ENCODE measurements at regions not wholly inside any gene's neighbourhood (a gene's known extent, or its start where the extent isn't known, plus 50 kb on each side); places are given as distances from the start of the nearest gene placed in this dataset.
"Not testable (repeated sequence)": the region's sequence is repeated elsewhere in the genome, so short reads cannot be mapped to it uniquely, and the experiment has no call there.

DNA sequence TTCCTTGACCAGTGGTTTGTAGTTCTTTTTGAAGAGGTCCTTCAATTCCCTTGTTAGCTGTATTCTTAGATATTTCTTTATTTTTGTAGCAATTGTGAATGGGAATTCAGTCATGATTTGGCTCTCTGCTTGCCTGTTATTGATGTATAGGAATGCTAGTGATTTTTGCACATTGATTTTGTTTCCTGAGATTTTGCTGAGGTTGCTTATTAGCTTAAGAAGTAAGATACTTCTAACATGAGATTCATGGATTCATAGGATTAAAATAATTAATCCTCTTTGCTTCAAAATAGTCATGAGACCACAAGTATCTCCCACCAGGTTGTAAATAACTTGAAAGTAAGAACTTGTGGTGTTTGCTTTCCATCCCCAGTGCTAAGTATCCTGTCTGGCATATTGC lies 308.9 kb downstream of the DTHD1 start:
- no peak for DNase-seq (ENCODE audit: low read depth)

DNA sequence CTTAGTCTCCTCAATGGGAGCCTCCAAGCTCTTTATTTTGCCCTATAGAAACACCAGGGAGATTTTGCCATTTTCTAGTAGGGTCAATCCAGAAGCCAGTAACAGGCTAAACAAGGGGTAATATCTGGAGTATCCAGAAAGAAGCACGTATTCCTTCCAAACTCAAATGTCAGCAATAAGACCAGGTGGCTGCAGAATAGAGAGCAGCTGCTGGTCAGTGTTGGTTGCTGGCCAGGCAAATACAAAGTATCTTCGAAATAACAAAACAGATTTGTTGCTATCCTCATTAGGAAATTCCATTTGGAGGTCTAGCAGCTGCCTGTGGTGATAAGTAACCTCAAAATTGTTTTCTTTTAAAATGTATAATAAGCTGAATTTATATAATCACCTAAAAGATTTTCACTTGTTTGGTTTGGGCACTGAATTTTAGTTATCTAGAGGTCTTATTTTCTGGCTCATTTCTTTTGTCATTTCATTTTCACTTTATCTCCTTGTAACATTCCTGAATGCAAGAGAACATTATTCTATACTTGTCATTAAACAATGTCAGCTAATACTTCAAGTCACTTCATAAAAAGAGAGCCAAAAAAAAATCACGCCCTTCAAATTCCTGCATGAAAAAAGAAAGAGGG lies 320.6 kb downstream of the DTHD1 start:
- no peak for DNase-seq (ENCODE audit: low read depth)

GRCh38 chr4:36609661-36610060 lies 328.2 kb downstream of the DTHD1 start:
- no peak for DNase-seq (ENCODE audit: low read depth)

DNA sequence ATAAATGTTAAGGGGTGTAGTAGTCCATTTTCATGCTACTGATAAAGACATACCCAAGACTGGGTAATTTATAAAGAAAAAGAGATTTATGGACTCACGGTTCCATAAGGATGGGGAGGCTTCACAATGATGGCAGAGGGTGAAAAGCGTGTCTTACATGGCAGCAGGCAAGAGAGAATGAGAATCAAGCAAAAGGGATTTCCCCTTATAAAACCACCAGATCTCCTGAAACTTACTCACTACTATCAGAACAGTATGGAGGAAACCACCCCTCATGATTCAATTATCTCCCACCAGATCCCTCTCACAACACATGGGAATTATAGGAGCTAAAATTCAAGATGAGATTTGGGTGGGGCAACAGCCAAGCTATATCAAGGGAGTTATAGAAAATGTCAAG lies 329.2 kb downstream of the DTHD1 start:
- no peak for DNase-seq (ENCODE audit: low read depth)

- not testable (repeated sequence) for DNase-seq (ENCODE audit: low read depth)
Observed at GRCh38 chr4:36613142-36613541, 331.7 kb downstream of the DTHD1 start.

GRCh38 chr4:36614011-36614410 lies 332.6 kb downstream of the DTHD1 start:
- no peak for DNase-seq (ENCODE audit: low read depth)

DNA sequence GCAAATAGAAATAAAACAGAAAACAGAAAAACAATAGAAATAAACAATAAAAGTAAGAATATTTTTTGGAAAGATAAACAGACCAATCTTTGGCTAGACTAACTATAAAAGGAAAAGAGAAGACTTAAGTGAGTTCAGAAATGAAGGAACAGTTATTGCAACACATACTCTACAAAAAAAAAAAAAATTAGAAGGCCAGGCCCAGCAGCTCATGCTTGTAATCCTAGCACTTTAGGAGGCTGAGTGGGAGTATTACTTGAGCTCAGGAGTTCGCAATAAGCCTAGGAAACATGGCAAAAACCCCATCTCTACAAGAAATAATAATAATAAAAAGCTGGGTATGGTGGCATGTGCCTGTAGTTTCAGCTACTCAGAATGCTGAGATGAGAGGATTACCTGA lies 336.7 kb downstream of the DTHD1 start:
- no peak for DNase-seq (ENCODE audit: low read depth)

- no peak for DNase-seq (ENCODE audit: low read depth)
Observed at GRCh38 chr4:36624030-36624429, 342.6 kb downstream of the DTHD1 start.

DNA sequence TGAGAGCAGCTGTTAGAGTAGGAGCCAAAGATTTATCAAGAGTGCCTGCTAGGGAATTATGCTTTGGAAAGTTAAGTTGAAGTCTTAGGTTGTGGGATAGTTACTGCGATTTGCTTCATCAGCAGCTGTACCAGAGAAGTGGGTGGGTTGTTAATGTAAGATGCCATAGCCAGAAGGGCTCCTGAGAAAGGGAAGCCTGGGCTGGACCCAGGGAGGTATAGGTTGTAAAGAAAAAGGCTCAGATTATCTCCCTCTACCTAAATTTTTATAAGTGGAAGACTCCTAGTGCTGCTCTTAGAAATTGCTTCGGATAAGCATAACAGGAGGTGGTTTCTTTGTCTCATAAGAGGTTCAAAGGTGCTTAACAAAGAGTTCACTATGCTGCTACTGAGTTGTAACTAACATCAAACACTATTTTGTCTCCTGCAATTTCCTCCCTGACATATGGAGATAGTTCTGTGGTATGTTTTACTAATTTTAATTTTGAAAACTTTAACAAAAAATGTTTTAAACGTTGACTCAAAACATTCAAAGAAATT lies 356.9 kb downstream of the DTHD1 start:
- DNase-seq (ENCODE audit: low read depth) = no peak

- no peak for DNase-seq (ENCODE audit: low read depth)
Observed at GRCh38 chr4:36640876-36641275, 359.5 kb downstream of the DTHD1 start.

DNA sequence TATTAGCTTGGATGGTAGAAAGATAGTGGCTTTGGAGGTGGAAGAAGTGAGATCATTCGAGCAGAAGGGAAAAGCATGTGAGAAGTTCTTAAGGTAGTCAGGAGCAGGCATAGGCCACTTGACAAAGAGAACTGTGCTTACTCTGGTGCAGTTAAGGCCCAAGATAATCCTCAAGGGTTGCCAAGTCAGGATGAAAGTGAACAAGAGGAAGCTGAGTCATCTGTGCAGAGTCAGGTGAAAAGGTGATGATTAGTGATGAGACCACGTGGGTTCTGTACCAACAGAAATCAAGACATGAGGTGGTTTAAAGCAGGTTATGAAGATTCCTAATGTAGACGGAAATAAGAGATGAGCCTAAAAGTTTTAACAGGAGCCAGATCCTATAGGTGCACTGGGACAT lies 369.8 kb downstream of the DTHD1 start:
- DNase-seq (ENCODE audit: low read depth) = no peak

DNA sequence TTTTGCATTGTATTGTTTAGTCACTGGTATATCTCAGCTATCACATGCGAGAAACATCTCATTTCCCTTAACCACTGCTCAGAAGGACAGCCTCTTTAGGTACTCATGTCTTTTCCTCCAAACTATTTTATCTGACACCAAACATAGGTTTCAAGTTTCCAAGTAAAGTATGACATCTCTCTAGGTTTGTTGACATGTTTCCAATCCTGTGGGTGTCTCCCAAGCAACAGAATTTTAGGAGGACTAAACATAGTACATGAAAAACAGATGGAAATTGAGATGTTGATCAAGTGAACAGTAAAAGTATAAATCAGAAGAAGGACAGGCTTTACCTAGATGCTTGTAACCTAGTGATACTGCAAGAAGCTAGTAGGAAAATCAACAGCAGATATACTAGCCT lies 371.4 kb downstream of the DTHD1 start:
- DNase-seq (ENCODE audit: low read depth) = no peak

- DNase-seq (ENCODE audit: low read depth) = no peak
Observed at GRCh38 chr4:36665985-36666527, 384.6 kb downstream of the DTHD1 start.

DNA sequence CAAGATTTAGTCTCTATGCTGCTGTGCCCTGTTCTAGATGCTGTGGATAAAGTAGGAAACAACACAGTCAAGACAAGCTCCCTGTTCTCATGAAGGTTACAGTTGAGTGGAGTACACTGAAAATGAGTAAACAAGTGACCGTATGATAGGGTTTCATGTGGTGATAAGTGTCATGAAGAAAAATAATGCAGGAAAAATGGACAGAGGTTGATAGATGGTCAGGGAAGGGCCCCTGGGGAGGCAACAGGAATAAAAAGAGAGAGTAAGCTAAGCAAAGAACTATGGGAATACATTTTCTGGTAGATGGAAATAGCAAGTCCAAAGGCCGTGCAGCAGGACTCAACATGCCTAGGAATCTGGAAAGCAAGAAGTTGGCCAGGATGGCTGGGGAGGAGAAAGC lies 394.0 kb downstream of the DTHD1 start:
- no peak for DNase-seq (ENCODE audit: low read depth)

GRCh38 chr4:36676139-36677050 lies 395.0 kb downstream of the DTHD1 start:
- no peak for DNase-seq (ENCODE audit: low read depth)

- no peak for DNase-seq (ENCODE audit: low read depth)
Observed at GRCh38 chr4:36677112-36677511, 395.7 kb downstream of the DTHD1 start.

DNA sequence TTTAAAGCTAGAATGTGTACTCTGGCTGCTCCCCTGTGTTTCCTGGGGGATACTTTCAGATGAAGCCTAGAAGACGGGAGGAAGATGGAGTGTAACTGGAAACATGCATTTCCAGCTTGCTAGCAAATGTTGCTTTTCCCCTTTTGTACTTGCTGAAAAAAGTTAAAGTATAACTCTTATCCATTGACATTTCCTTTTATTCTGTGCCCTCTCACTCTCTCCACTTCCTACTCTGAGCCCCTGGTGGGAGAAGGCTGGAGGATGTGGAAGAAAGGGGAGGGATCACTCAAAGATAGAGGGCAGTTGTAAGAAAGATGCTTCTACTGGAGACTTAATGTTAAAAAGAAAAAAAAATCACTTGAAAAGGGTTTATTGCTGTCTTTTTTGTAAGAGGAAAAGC lies 396.5 kb downstream of the DTHD1 start:
- no peak for DNase-seq (ENCODE audit: low read depth)

- DNase-seq (ENCODE audit: low read depth) = no peak
Observed at GRCh38 chr4:36687681-36688080, 406.3 kb downstream of the DTHD1 start.

- DNase-seq (ENCODE audit: low read depth) = no peak
Observed at GRCh38 chr4:36692586-36692985, 411.2 kb downstream of the DTHD1 start.

DNA sequence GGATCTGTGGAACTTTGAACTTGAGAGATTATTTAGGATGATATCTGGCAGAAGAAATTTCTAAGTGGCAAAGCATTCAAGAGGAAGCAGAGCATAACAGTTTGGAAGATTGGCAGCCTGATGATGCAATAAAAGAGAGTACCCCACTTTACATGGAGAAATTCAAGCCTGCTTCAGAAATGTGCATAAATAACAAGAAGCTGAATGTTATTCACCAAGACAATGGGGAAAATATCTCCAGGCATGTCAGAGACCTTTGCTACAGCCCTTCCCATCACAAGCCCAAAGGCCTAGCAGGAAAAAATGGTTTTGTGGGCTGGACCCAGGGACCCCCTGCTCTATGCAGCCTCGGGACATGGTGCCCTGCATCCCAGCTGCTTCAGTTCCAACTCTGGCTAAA lies 420.8 kb downstream of the DTHD1 start:
- DNase-seq (ENCODE audit: low read depth) = no peak

DNA sequence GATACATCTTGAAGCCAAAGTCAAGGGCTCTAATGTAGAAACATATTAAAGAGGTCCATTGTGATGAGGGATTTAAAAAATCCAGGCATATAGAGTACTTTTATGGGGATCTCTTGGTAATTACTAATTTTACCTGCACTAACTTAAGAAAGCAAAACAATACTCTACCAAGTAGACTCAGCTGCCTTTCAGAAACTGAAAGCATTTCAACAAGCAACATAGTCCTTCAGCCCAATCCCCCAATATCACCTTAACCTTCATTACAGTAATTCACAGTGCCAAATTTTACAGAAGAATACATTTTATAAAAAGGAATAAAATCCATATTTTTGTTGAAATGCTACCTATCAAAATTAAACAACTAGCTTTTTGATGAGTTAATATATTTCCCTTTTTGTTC lies 422.9 kb downstream of the DTHD1 start:
- DNase-seq (ENCODE audit: low read depth) = no peak

DNA sequence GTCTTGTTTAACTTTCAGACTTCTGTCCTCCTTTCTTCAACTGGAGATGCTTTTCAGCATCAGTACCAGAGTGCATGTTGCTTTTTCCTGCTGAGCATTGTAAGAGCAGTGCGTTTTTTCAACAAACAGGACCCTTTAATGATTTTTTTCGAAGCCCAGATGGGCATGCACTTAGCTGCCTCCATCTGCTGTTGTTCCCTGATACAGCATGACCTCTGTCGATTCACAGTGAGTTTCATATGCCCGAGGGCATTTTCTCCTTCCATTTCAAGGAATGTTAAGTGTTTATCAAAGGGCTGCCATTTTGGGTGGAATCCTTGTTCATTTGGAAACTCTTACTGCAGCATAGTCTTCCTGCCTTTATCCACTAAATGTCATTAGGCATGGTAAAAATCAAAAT lies 428.6 kb downstream of the DTHD1 start:
- DNase-seq (ENCODE audit: low read depth) = no peak

- no peak for DNase-seq (ENCODE audit: low read depth)
Observed at GRCh38 chr4:36712013-36712412, 430.6 kb downstream of the DTHD1 start.

Measured in Daoy (cell line).